ENCODE measurements at regions not wholly inside any gene's neighbourhood (a gene's known extent, or its start where the extent isn't known, plus 50 kb on each side); places are given as distances from the start of the nearest gene placed in this dataset.

DNA sequence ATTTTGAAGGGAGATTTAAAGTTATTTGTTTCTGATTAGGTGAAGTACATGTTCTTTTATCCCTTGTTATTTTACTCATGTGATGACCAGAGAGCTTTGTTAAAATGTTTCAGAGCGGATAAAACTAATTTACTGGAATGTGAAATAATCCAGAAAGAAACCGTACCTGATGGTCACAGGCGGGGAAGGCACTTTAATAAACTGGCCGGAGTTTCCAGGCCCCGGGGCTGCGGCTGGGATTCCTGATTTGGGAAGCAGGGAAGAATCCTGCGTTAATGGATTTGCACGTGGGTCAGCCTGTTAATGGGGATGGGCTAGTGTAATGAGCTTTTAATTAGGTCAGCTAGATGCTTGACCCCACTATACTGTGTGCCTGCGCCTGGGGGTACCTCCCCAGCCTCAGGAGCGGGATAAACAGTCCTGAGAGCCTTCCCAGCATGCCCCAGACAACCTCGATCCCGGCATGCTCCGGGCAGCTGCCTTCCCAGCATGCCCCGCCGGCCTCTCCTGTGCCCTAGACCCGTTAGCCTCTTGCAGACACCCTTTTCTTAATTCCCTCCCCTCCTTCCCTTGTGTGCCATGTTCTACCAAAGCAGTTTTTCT, 208.6 kb upstream of the CDKN3 start:
- Histone ChIP-seq H3K9me2 (ENCODE audit: insufficient read depth, low read length) (no peaks in the 10 kb centered on the region), H2AFZ (ENCODE audit: low read depth, low read length) (no peak overlapping the region), H3K27me3 (ENCODE audit: insufficient read depth, low read depth, low read length) (no peaks in the 10 kb centered on the region), H3K4me3 (ENCODE audit: low read length) (no peak overlapping the region), H3K4me2 (ENCODE audit: low read length) (no peak overlapping the region), H3K27ac (ENCODE audit: low read length) (no peak overlapping the region), H4K20me1 (ENCODE audit: insufficient read depth) (no peaks in the 10 kb centered on the region), H3K36me3 (ENCODE audit: insufficient read depth, low read length) (no peaks in the 10 kb centered on the region), H3K79me2 (replicated peaks; ENCODE audit: insufficient read depth, low read length) (no peaks in the 10 kb centered on the region), H3K9ac (ENCODE audit: low read length) (no peak overlapping the region), H3F3A (ENCODE audit: insufficient read depth, low read length, poor library complexity, severe bottlenecking) (no peaks in the 10 kb centered on the region), H3K9me3 (ENCODE audit: low read length) (no peaks in the 10 kb centered on the region)
- TF ChIP-seq TAF1 (IDR thresholded peaks at IDR 0.05; ENCODE audit: low read depth) (no peak), RAD21 (conservative IDR thresholded peaks at IDR 0.05) (no peak), POLR2AphosphoS5 (IDR thresholded peaks at IDR 0.05) (no peak), SMC3 (conservative IDR thresholded peaks at IDR 0.05; ENCODE audit: poor library complexity) (no peak), EZH2 (IDR thresholded peaks at IDR 0.05; ENCODE audit: borderline replicate concordance, insufficient read depth, low read length, poor library complexity, severe bottlenecking) (no peak), MXI1 (conservative IDR thresholded peaks at IDR 0.05; ENCODE audit: poor library complexity, severe bottlenecking) (no peak)
- TF ChIP-seq, protein P1, sequence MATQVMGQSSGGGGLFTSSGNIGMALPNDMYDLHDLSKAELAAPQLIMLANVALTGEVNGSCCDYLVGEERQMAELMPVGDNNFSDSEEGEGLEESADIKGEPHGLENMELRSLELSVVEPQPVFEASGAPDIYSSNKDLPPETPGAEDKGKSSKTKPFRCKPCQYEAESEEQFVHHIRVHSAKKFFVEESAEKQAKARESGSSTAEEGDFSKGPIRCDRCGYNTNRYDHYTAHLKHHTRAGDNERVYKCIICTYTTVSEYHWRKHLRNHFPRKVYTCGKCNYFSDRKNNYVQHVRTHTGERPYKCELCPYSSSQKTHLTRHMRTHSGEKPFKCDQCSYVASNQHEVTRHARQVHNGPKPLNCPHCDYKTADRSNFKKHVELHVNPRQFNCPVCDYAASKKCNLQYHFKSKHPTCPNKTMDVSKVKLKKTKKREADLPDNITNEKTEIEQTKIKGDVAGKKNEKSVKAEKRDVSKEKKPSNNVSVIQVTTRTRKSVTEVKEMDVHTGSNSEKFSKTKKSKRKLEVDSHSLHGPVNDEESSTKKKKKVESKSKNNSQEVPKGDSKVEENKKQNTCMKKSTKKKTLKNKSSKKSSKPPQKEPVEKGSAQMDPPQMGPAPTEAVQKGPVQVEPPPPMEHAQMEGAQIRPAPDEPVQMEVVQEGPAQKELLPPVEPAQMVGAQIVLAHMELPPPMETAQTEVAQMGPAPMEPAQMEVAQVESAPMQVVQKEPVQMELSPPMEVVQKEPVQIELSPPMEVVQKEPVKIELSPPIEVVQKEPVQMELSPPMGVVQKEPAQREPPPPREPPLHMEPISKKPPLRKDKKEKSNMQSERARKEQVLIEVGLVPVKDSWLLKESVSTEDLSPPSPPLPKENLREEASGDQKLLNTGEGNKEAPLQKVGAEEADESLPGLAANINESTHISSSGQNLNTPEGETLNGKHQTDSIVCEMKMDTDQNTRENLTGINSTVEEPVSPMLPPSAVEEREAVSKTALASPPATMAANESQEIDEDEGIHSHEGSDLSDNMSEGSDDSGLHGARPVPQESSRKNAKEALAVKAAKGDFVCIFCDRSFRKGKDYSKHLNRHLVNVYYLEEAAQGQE (IDR thresholded peaks at IDR 0.05; ENCODE audit: borderline replicate concordance), result no peak
- TF ChIP-seq, protein P2, sequence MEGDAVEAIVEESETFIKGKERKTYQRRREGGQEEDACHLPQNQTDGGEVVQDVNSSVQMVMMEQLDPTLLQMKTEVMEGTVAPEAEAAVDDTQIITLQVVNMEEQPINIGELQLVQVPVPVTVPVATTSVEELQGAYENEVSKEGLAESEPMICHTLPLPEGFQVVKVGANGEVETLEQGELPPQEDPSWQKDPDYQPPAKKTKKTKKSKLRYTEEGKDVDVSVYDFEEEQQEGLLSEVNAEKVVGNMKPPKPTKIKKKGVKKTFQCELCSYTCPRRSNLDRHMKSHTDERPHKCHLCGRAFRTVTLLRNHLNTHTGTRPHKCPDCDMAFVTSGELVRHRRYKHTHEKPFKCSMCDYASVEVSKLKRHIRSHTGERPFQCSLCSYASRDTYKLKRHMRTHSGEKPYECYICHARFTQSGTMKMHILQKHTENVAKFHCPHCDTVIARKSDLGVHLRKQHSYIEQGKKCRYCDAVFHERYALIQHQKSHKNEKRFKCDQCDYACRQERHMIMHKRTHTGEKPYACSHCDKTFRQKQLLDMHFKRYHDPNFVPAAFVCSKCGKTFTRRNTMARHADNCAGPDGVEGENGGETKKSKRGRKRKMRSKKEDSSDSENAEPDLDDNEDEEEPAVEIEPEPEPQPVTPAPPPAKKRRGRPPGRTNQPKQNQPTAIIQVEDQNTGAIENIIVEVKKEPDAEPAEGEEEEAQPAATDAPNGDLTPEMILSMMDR (IDR thresholded peaks at IDR 0.05; ENCODE audit: poor library complexity, severe bottlenecking), result no peak

DNA sequence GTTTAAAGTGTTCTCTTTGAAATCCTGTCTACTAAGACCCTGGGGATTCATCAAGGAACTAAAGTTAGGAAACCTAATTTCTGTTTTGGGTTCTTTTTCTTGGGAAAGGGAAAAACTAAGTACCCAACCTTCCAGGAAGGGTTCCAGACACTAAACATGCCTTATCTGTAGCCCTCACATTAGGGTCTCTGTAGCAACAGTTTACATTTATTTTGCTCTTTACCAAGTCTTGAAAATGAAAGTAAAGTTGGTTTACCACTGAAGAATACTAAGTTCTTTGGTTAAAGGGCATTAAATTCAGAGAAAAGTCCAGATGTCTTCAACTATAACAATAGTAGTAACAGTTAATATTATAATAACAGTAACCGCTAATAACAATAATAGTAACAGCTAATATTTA, 207.5 kb upstream of the CDKN3 start:
- no peak overlapping the region for H3K4me2 ChIP-seq (ENCODE audit: low read length)

More for the DNA sequence above, 207.5 kb upstream of the CDKN3 start:
- Histone ChIP-seq H3K9me3 (ENCODE audit: low read length) (no peaks in the 10 kb centered on the region), H3K9me2 (ENCODE audit: insufficient read depth, low read length) (no peaks in the 10 kb centered on the region), H3K27ac (ENCODE audit: low read length) (no peak overlapping the region), H3K36me3 (ENCODE audit: insufficient read depth, low read length) (no peaks in the 10 kb centered on the region), H3F3A (ENCODE audit: insufficient read depth, low read length, poor library complexity, severe bottlenecking) (no peaks in the 10 kb centered on the region), H3K9ac (ENCODE audit: low read length) (no peak overlapping the region), H3K4me3 (ENCODE audit: low read length) (no peak overlapping the region), H3K79me2 (replicated peaks; ENCODE audit: insufficient read depth, low read length) (no peaks in the 10 kb centered on the region), H2AFZ (ENCODE audit: low read depth, low read length) (no peak overlapping the region), H3K27me3 (ENCODE audit: insufficient read depth, low read depth, low read length) (no peaks in the 10 kb centered on the region), H4K20me1 (ENCODE audit: insufficient read depth) (no peaks in the 10 kb centered on the region)
- TF ChIP-seq EZH2 (IDR thresholded peaks at IDR 0.05; ENCODE audit: borderline replicate concordance, insufficient read depth, low read length, poor library complexity, severe bottlenecking) (no peak), TAF1 (IDR thresholded peaks at IDR 0.05; ENCODE audit: low read depth) (no peak), SMC3 (conservative IDR thresholded peaks at IDR 0.05; ENCODE audit: poor library complexity) (no peak), RAD21 (conservative IDR thresholded peaks at IDR 0.05) (no peak), EP300 (conservative IDR thresholded peaks at IDR 0.05; ENCODE audit: poor library complexity, severe bottlenecking) (no peak), POLR2AphosphoS5 (IDR thresholded peaks at IDR 0.05) (no peak), MXI1 (conservative IDR thresholded peaks at IDR 0.05; ENCODE audit: poor library complexity, severe bottlenecking) (no peak)
- TF ChIP-seq, protein P1 (IDR thresholded peaks at IDR 0.05; ENCODE audit: borderline replicate concordance), result no peak
- TF ChIP-seq, protein P2 (IDR thresholded peaks at IDR 0.05; ENCODE audit: poor library complexity, severe bottlenecking), result no peak

Data from neural cell (in vitro differentiated cells).